Stimulated activated CD4-positive, alpha-beta T cell treated with anti-CD3 and anti-CD28 coated beads, Interleukin-2, amount 100 ng/mL, for 24 hours (primary cell): ENCODE measurements at regions not wholly inside any gene's neighbourhood (a gene's known extent, or its start where the extent isn't known, plus 50 kb on each side); places are given as distances from the start of the nearest gene placed in this dataset.
"Not testable (repeated sequence)": the region's sequence is repeated elsewhere in the genome, so short reads cannot be mapped to it uniquely, and the experiment has no call there.

Experiments
- DNase-seq, 2 donors: peaks; one replicate each; pipeline ENCODE4 v3.0.0-alpha.2; 2020

DNA sequence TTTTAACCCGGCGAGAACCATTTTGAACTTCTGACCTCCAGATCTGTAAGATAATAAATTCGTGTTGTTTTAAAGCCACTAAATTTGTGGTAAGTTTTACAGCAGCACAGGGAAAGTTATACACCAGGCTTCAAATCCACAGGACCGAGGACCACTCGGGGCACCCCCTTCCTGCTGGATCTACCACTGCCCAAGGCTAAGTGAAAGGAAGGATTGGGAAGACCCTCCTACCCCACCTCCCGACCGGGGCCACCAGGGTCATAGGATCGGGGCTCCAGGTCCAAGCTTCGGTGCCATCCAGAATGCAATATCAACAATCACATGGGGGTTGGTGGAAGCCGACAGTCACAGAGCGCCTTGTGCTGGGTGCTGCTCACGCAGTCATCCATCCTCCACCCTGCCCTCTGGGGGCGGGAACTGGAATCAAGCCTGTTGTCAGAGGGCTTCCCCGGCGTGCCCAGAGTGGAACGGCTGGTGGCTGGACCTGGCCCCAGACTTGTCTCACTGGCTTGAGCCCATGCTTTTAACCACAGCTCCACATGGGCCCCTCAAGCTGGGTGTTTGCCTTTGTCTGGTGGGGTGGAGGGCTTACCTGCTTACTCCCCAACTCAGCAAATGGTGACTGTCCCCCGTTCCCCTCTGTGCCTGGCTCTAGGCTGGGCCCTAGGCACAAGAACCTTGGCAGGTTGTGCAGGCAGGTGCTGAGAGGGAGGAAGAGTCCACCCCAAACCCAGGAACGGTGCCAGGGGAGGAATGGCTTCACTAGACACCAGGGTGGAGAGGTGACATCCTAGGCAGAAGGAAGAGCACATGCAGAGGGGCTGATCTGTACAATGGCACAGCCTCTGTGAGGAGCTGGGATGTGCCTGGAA is 180.3 kb upstream of the RTL1 start:
- DNase-seq: peak in 1 of 2 donors; percentile 12

GRCh38 chr14:101084436-101084826 is 180.9 kb upstream of the RTL1 start:
- peak in 1 of 2 donors; percentile 6 for DNase-seq

DNA sequence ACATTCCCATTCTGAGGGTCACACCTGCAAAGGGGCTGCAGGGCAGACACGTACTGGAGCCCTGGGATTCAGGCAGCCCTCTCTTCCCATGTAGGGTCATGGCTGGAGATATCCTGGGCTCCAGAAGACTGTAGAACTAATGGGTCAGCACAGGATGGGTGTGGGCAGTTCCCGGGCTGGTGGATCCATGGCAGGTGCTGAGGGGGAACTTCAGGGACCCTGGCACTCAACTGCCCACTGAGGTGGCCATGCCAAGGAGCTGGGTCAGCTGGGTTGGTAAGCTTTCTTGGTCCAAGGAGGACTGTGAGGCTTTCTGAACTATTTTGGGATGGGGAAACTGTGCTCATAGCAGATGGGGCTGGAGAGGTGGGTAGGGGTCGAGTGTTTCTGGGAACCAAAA is 183.4 kb upstream of the RTL1 start:
- DNase-seq: peak in 1 of 2 donors; percentile 12

GRCh38 chr14:101087614-101088394 is 184.3 kb upstream of the RTL1 start:
- DNase-seq: peak in 1 of 2 donors; percentile 5

GRCh38 chr14:101088395-101088667 is 184.8 kb upstream of the RTL1 start:
- no peak for DNase-seq

DNA sequence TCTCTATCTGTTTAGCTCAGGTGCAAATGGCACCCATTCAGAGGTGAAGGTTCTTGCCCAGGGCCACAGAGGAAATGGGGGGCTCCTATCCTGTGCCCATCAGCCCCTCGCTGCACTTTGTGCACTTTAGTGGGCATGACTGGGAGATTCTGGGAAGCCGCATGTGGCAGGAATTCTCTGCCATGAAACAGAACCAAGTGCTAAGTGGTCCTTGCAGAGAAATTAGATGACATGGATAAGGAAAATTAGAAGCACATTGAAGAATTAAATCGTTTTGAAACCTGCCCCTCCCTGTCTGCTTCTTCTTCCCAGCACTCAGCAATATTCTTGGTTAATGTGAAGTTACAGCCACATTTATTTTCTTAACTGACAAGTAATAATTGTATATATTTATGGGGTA is 185.2 kb upstream of the RTL1 start:
- DNase-seq: no peak

GRCh38 chr14:101090478-101090877 is 187.0 kb upstream of the RTL1 start:
- DNase-seq: not testable (repeated sequence)

- DNase-seq: no peak
Observed at GRCh38 chr14:101090976-101091375, 187.5 kb upstream of the RTL1 start.

GRCh38 chr14:101094916-101095315 is 191.4 kb upstream of the RTL1 start:
- DNase-seq: not testable (repeated sequence)

DNA sequence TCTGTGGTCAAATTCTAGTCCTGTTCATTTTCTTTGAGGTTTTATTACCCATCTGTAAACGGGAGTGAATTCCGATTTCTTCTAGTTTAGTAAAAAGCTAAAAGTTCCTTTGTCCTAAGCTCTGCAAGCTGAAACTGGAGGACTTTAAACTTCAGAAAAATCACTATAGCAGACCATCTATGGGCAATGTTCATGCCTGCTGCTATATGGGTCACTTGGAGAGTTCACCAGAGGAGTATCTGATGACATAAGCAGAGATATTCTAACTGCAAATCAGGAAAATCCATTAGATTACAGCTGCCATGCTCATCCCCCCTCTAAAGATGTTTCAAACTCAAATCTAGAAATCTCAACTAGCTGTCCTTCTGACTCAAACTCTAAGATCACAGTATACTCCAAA is 193.0 kb upstream of the RTL1 start:
- no peak for DNase-seq

DNA sequence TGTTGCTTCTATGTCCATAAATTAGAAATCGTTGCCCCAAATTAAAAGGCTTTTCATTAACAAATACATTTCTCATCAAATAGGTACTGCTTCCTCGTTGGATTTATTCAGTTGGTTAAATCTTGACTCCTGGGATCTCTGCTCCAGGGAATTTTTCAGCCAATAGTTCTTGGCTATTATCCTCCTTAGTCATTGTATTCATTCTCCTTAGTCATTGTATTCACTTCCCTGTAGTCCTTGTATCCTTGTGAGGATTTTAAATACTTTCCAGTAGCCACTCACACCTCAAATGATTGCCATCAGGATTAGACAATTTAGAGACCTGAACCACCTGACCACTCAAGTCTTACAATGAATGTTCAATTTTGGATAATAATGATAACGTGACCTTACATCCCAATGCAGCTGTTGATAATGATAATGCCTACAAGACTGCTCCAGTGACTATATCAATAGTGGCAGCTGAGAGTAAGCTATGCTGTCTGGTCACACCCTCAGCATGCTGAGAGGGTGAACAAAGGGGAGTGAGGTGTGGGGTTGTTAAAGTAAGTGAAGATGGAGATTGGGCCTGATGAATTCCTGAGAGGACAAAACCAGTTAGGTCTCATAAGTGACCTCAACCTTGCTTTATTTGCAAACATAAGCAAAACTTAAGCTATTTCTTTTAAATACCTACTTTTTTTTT is 193.7 kb upstream of the RTL1 start:
- DNase-seq: no peak

DNA sequence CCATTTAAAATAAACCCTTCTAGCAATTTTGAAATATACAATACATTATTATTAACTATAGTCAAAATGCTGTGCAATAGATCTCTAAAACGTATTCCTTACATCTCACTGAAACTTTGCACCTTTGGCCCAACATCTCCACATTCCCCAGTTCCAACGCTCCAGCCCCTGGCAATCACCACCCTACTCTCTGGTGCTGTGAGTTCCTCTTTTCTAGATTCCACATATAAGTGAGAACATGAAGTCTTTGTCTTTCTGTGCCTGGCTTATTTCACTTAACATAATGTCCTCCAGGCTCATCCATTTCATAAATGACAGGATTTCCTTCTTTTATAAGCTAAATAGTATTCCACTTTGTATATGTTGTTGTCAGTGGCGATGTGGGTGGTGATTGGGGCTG is 194.7 kb upstream of the RTL1 start:
- no peak for DNase-seq

DNA sequence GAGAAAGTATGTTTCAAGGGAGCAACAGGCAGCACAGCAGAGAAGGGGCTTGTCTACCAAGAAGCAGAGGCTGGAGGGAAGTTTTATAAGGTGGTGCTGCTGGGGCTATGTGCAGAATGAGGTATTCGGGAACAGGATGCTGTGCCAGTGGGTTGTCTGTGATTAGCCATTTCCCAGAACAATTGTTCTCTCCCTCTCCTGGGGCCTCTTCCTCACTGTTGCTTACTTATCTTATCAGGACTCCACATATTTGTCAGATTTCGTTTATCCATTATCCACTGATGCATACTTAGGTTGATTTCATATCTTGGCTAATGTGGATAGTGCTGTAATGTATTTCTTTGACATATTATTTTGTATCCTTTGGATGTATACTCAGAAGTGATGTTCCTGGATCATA is 195.1 kb upstream of the RTL1 start:
- no peak for DNase-seq

DNA sequence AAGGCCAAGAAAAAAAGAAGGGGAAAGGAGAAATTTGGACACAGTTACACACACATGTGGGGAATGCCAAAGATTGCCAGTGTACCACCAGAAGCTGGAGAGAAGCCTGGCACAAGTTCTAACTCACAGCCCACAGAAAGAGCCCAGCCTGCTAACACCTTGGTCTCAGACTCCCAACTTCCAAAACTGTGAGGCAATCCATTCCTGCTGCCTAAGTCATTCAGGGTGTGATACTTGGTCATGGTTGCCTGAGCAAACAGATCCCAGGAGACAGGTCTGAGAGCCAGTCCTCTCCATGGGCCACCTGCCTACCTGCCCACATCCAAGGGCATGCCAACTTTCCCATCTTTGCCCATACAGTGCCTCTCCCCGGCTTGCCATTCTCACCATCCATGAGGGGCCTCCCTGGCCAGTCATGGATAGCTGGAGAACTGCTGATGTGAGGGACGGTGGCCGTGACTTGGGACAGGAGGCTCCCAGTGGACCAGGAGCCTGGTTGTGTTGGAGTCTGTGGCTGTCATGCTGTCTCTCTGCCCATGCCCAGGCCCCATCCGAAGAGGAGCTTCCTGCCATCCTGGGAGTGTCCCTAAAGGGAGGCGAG is 198.0 kb upstream of the RTL1 start:
- DNase-seq: no peak

DNA sequence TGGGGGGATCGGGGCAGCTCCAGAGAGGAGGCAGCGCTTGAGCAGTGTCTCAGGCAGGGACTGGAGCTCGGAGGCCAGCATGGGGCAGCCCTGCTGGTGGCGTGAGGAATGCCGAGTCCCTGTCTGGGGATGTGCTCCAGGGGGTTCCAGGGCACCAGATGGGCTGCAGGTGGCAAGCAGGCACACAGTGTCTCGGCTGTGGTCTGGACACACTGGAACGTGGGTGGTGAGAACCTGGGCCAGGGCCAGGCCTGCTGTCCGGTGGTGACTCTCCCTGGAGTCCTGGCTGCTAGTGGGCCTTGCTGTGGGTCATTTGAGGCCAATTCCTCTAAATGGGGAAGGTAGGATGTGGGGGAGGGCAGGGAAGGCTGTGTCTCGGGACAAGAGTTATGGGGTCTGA is 199.4 kb upstream of the RTL1 start:
- no peak for DNase-seq

DNA sequence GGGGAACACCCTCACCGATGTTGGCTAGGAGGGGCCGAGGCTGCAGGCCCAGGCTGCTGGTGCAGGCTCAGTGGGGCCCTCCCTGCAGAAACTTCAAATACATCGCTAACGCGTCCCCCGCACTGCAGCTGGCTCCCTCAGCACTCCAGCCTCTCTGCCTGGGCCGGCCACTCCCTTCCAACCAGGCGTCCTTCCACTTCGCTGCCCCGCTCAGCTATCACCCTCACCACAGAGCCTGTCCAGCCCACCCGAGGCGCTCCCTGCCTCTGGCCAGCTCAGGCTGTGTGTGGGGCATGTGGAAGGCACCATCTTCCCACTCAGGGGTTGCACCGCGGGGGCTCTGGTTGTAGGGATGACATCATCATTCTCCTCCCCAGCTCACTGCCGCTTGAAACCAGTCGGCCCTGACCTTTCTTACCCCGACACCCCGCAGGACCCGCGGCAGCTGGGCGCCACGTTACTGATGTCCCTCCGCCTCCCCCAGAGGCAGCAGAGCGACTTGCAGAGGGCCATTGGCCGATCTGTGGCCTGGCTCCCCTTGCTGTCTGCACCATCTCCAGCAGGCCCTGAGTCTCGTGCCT is 199.9 kb upstream of the RTL1 start:
- no peak for DNase-seq

GRCh38 chr14:101104485-101104884 is 201.0 kb upstream of the RTL1 start:
- DNase-seq: no peak

DNA sequence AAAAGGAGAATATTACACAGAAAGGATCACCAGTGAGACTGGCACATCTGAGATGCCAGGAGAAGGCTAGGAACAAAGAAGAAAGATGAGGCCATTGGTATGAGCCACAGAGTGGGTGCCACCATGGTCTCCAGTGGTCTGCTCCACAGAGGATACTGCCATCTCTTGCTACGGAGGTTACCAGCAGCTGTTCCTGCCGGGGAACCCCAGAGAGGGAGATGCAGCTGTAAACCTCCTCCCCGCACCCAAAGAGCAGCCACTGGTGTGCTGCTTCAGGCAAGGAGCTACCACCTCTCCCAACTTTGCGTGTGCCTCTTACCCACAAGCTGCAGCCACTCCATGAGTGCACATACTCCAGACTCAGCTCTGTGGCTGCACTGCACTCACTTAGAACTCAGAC is 201.5 kb upstream of the RTL1 start:
- DNase-seq: no peak

DNA sequence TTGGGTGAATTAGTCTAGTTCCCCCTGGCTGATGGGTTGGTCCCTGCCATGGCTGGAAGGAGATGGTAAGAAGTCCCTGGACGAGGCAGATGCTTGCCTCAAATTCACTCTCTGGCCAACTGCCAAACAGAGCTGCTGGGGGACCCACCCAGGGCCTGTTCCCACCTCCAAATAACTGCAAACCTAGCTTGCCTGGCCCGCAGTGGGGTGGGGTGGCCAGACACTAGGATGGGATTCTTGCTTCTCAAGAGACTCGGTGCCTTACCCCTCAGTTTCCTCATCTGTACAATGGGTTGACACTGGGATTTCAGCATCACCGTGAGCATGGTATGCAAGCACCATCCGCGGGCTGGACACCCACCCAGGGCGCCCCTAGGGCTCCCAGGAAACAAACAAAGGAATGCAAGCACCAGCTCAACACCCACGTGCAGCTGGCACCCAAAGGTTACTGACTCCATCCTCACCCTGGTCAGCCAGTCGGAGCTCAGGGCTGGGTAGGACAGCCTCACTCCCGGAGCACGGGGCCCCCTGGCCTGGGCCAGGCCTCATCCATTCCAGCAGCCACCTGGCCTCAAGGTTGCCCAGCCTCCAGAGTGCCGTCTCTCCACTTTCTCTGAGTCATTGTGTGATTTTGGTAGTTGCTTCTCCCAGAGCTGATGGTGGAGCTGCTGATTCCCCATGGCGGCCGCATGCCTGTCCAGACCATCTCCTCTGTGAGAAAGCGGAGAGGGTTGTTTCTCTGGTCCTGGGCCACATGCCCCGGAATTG is 205.2 kb upstream of the RTL1 start:
- no peak for DNase-seq

- no peak for DNase-seq
Observed at GRCh38 chr14:101109347-101109638, 205.8 kb upstream of the RTL1 start.

DNA sequence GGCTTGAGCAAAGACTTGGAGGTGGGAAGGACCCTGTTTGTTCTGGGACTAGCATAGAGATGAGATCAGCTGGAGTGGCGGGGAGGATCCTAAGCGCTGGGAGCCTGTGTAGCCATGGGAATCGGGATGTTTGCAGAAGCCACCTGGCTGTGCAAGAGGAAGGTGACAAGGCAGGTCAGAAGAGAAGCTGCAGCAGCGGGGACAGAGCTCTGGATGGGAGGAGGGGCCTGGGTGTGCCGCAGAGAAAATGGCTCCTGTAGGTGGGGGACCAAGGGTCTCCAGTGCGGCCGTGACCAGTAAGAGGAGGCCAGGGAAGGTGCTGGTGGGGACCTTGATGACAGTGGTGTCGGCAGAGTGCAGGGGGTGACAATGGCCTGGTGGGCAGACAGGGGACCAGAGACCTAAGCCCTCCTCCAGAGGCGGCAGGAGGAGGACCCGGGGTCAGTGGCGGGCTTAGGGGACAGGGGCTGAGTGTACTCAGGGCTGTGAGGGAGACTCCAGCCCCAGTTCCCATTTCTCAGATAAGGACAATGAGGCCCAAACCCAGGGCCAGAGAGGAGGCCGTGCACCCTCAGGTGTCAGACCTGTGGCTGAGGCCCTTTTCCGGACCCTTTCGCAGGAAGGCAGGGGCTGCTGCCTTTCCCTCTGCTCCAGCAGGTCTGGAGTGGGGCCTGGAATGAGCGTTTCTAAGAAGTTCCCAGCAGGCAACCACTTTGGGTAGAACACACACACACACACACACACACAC is 206.6 kb upstream of the RTL1 start:
- DNase-seq: no peak
